ENCODE measurements at regions not wholly inside any gene's neighbourhood (a gene's known extent, or its start where the extent isn't known, plus 50 kb on each side); places are given as distances from the start of the nearest gene placed in this dataset.

GRCh38 chr9:105079457-105079856 lies 151.5 kb upstream of the ABCA1 start (continued):
- TF ChIP-seq POLR3A (IDR thresholded peaks at IDR 0.05; ENCODE audit: borderline replicate concordance, extremely low read depth, insufficient read depth, insufficient read length) (no peak), ZNF57 (CRISPR knock-in tag; IDR thresholded peaks at IDR 0.05) (no peak)

DNA sequence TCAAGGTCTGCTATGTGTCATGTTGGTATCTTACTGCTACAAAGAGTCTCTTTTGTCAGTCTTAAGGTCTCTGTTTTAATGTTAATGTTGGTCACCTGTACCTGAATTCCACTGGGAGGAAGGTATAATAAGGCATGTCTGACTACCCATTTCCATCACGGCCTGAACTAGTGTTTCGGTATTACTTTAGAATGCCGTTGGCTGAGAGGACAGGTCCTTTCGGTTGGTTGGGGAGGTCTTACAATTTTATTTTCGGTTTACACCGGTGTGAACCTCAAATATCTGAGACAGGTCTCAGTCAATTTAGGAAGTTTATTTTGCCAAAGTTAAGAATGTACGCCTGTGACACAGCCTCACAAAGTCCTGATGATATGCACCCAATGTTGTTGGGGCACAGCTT lies 154.9 kb upstream of the ABCA1 start:
- Histone ChIP-seq H3K4me3 (no peak overlapping the region), H2AFZ (ENCODE audit: low read depth, low read length) (no peak overlapping the region), H3K27ac (ENCODE audit: extremely low read depth, low read depth, low read length) (no peak overlapping the region), H3K9ac (ENCODE audit: insufficient read depth in 1 of 2, low read depth in 2 of 2, low read length in 2 of 2) (no peak overlapping the region), H3K4me2 (ENCODE audit: insufficient read depth, low read length) (no peak overlapping the region), H3K27me3 (ENCODE audit: control insufficient read depth in 2 of 2, insufficient read depth in 2 of 2, low read length in 2 of 2) (no peaks in the 10 kb centered on the region), H3K9me3 (replicated peaks; ENCODE audit: control insufficient read depth, insufficient read depth, low read depth, low read length) (no peaks in the 10 kb centered on the region), H4K20me1 (replicated peaks; ENCODE audit: control insufficient read depth, insufficient read depth, low read length) (no peaks in the 10 kb centered on the region), H3K9me1 (ENCODE audit: control insufficient read depth, insufficient read depth, low read length) (no peaks in the 10 kb centered on the region), H3K36me3 (ENCODE audit: control insufficient read depth, insufficient read depth, low read length) (no peaks in the 10 kb centered on the region), H3K4me1 (replicated peaks in 1 of 2; ENCODE audit: control insufficient read depth in 2 of 2, insufficient read depth in 2 of 2, low read length in 2 of 2) (no peaks in the 10 kb centered on the region), H3K79me2 (ENCODE audit: control insufficient read depth, insufficient read depth, low read length) (no peaks in the 10 kb centered on the region)
- ATAC-seq (no peak), DNase-seq (ENCODE audit: extremely low read depth in 1 of 4, low spot score in 3 of 4) (no peak), FAIRE-seq (no peak)
- intact Hi-C loops (cut with micrococcal nuclease) (no loop called here), in situ Hi-C loops (cut with MboI) (no loop called here)
- no peak for TF ChIP-seq DACH1 (IDR thresholded peaks at IDR 0.05; ENCODE audit: partially characterized antibody)
- WGBS (ENCODE audit: insufficient coverage, low coverage, missing lambda C conversion rate), result 0% methylated on average over 7 of the region's 7 CpGs
- BruUV-seq (replicated peaks), result no TSS peak
- POLR2A ChIA-PET, result no interaction called here
- CTCF ChIA-PET (ENCODE audit: low intra/inter-chr PET ratio), result no interaction called here

- Histone ChIP-seq H3K4me2 (ENCODE audit: insufficient read depth, low read length) (no peak overlapping the region), H3K4me3 (no peak overlapping the region), H3K9ac (ENCODE audit: insufficient read depth in 1 of 2, low read depth in 2 of 2, low read length in 2 of 2) (no peak overlapping the region), H3K27ac (ENCODE audit: extremely low read depth, low read depth, low read length) (no peak overlapping the region), H2AFZ (ENCODE audit: low read depth, low read length) (no peak overlapping the region), H3K9me3 (replicated peaks; ENCODE audit: control insufficient read depth, insufficient read depth, low read depth, low read length) (no peaks in the 10 kb centered on the region), H3K27me3 (ENCODE audit: control insufficient read depth in 2 of 2, insufficient read depth in 2 of 2, low read length in 2 of 2) (no peaks in the 10 kb centered on the region; a peak in 1 of 5 replicates), H3K79me2 (ENCODE audit: control insufficient read depth, insufficient read depth, low read length) (no peaks in the 10 kb centered on the region), H3K36me3 (ENCODE audit: control insufficient read depth, insufficient read depth, low read length) (no peaks in the 10 kb centered on the region), H4K20me1 (replicated peaks; ENCODE audit: control insufficient read depth, insufficient read depth, low read length) (no peaks in the 10 kb centered on the region), H3K9me1 (ENCODE audit: control insufficient read depth, insufficient read depth, low read length) (no peaks in the 10 kb centered on the region), H3K4me1 (replicated peaks in 1 of 2; ENCODE audit: control insufficient read depth in 2 of 2, insufficient read depth in 2 of 2, low read length in 2 of 2) (no peaks in the 10 kb centered on the region)
- TF ChIP-seq XRCC3 (IDR thresholded peaks at IDR 0.05), result no peak
- no peak for TF ChIP-seq ZNF551 (CRISPR knock-in tag; IDR thresholded peaks at IDR 0.05)
- TF ChIP-seq MAFG (tag; conservative IDR thresholded peaks at IDR 0.05), result peak; percentile 46
- no peak for TF ChIP-seq ELF4 (CRISPR knock-in tag; IDR thresholded peaks at IDR 0.05)
- ATAC-seq, result no peak
- POLR2A ChIA-PET, result no interaction called here
- FAIRE-seq, result no peak
- CTCF ChIA-PET (ENCODE audit: low intra/inter-chr PET ratio), result no interaction called here
- WGBS (ENCODE audit: insufficient coverage, low coverage, missing lambda C conversion rate), result 14% methylated on average over 2 of the region's 2 CpGs
- BruUV-seq (replicated peaks), result no TSS peak
- intact Hi-C loops (cut with micrococcal nuclease), result no loop called here
- DNase-seq (ENCODE audit: extremely low read depth in 1 of 4, low spot score in 3 of 4), result no peak
- in situ Hi-C loops (cut with MboI), result no loop called here
These were observed 155.3 kb upstream of the ABCA1 start for GRCh38 chr9:105083256-105083655.

All from K562 (cell line).